Neural cell (in vitro differentiated cells): ENCODE measurements at regions not wholly inside any gene's neighbourhood (a gene's known extent, or its start where the extent isn't known, plus 50 kb on each side); places are given as distances from the start of the nearest gene placed in this dataset.
"Not testable (repeated sequence)": the region's sequence is repeated elsewhere in the genome, so short reads cannot be mapped to it uniquely, and the experiment has no call there.

ENCODE experiments used
- H2AFZ ChIP-seq: fragments of 200-600, 300-800 bp; sonication (generic), shearing (Covaris generic); 2 replicates; pipeline ENCODE4 v1.6.0; 2014; ENCODE audit warnings: low read depth, mild to moderate bottlenecking, antibody characterized with exemption, low read length, moderate library complexity
- H3F3A ChIP-seq: fragments of 200-600 bp; shearing (Covaris generic); 2 replicates; pipeline ENCODE4 v1.6.1; 2016; ENCODE audit warnings: mild to moderate bottlenecking, moderate library complexity, mixed read lengths, antibody characterized with exemption, low read length; ENCODE audit not compliant: insufficient read depth, poor library complexity, severe bottlenecking
- H3K27ac ChIP-seq: fragments of 200-600, 300-800 bp; sonication (generic), shearing (Covaris generic); 2 replicates; pipeline ENCODE4 v1.5.1; 2014; ENCODE audit warnings: mild to moderate bottlenecking, low read length, moderate library complexity
- H3K27me3 ChIP-seq: fragments of 300-800, 200-600 bp; sonication (generic), shearing (Covaris generic); 2 replicates; pipeline ENCODE4 v1.6.0; 2014; ENCODE audit warnings: mild to moderate bottlenecking, low read depth, low read length, moderate library complexity; ENCODE audit not compliant: insufficient read depth
- H3K36me3 ChIP-seq: fragments of 300-800, 200-600 bp; sonication (generic), shearing (Covaris generic); 2 replicates; pipeline ENCODE4 v1.5.1; 2014; ENCODE audit warnings: mild to moderate bottlenecking, antibody characterized with exemption, low read length, moderate library complexity; ENCODE audit not compliant: insufficient read depth
- H3K4me2 ChIP-seq: fragments of 300-800, 200-600 bp; sonication (generic), shearing (Covaris generic); 2 replicates; pipeline ENCODE4 v1.6.0; 2014; ENCODE audit warnings: mild to moderate bottlenecking, low read length
- H3K4me3 ChIP-seq: fragments of 300-800, 200-600 bp; sonication (generic), shearing (Covaris generic); 2 replicates; pipeline ENCODE4 v1.5.1; 2014; ENCODE audit warnings: mild to moderate bottlenecking, low read length, moderate library complexity
- H3K79me2 ChIP-seq: fragments of 200-600 bp; shearing (Covaris generic); replicated peaks from 2 replicates; pipeline ENCODE4 v1.6.0; 2014; ENCODE audit warnings: mild to moderate bottlenecking, low read length, moderate library complexity; ENCODE audit not compliant: insufficient read depth
- H3K9ac ChIP-seq: fragments of 300-800, 200-600 bp; sonication (generic), shearing (Covaris generic); 2 replicates; pipeline ENCODE4 v1.6.1; 2016; ENCODE audit warnings: mild to moderate bottlenecking, low read length, mixed read lengths
- H3K9me2 ChIP-seq: fragments of 200-600 bp; shearing (Covaris generic); 2 replicates; pipeline ENCODE4 v1.6.1; 2016; ENCODE audit warnings: mild to moderate bottlenecking, low read length, mixed read lengths; ENCODE audit not compliant: insufficient read depth
- H3K9me3 ChIP-seq: fragments of 200-600, 300-800 bp; sonication (generic), shearing (Covaris generic); 2 replicates; pipeline ENCODE4 v1.6.1; 2016; ENCODE audit warnings: mild to moderate bottlenecking, mixed run types, low read length, moderate library complexity, mixed read lengths
- H4K20me1 ChIP-seq: fragments of 200-600 bp; shearing (Covaris generic); 2 replicates; pipeline ENCODE4 v1.6.1; 2016; ENCODE audit warnings: mild to moderate bottlenecking, mixed run types; ENCODE audit not compliant: insufficient read depth
- EP300 ChIP-seq: fragments of 450-650 bp; conservative IDR thresholded peaks from 2 replicates; pipeline ENCODE4 v1.6.1; 2014; ENCODE audit warnings: antibody characterized with exemption, mild to moderate bottlenecking, moderate library complexity; ENCODE audit not compliant: poor library complexity, severe bottlenecking
- EZH2 ChIP-seq: fragments of 200-600, 300-800 bp; shearing (Covaris generic), sonication (generic); IDR thresholded peaks from 2 replicates; pipeline ENCODE4 v1.6.1; 2014; ENCODE audit warnings: antibody characterized with exemption, low read length, borderline replicate concordance, mild to moderate bottlenecking; ENCODE audit not compliant: insufficient read depth, poor library complexity, severe bottlenecking
- MXI1 ChIP-seq: fragments of 450-650 bp; conservative IDR thresholded peaks from 2 replicates; pipeline ENCODE4 v1.6.1; 2014; ENCODE audit warnings: antibody characterized with exemption, mild to moderate bottlenecking; ENCODE audit not compliant: poor library complexity, severe bottlenecking
- POLR2AphosphoS5 ChIP-seq: IDR thresholded peaks from 2 replicates; pipeline ENCODE4 v1.6.1; 2012
- RAD21 ChIP-seq: fragments of 450-650 bp; conservative IDR thresholded peaks from 2 replicates; pipeline ENCODE4 v1.6.1; 2014; ENCODE audit warnings: antibody characterized with exemption, mild to moderate bottlenecking, moderate library complexity
- SMC3 ChIP-seq: fragments of 450-650 bp; conservative IDR thresholded peaks from 2 replicates; pipeline ENCODE4 v1.6.1; 2014; ENCODE audit warnings: antibody characterized with exemption, mild to moderate bottlenecking, moderate library complexity; ENCODE audit not compliant: poor library complexity
- TAF1 ChIP-seq: IDR thresholded peaks from 2 replicates; pipeline ENCODE4 v1.6.1; 2012; ENCODE audit warnings: low read depth
- TF ChIP-seq, protein P1 (sequence below): IDR thresholded peaks from 2 replicates; pipeline ENCODE4 v1.6.1; 2012; ENCODE audit warnings: borderline replicate concordance
- TF ChIP-seq, protein P2 (sequence below): fragments of 450-650 bp; IDR thresholded peaks from 2 replicates; pipeline ENCODE4 v1.5.1; 2014; ENCODE audit warnings: antibody characterized with exemption, mild to moderate bottlenecking, moderate library complexity; ENCODE audit not compliant: poor library complexity, severe bottlenecking

DNA sequence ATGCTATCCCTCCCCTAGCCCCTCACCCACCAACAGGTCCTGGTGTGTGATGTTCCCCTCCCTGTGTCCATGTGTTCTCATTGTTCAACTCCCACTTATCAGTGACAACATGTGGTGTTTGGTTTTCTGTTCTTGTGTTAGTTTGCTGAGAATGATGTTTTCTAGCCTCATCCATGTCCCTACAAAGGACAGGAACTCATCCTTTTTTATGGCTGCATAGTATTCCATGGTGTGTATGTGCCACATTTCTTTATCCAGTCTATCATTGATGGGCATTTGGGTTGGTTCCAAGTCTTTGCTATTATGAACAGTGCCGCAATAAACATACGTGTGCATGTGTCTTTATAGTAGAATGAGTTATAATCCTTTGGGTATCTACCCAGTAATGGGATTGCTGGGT, 120.4 kb upstream of the PODXL start:
- not testable (repeated sequence) for H3K79me2 ChIP-seq, H3K36me3 ChIP-seq, H3K4me2 ChIP-seq, H3K9me3 ChIP-seq, H3K9me2 ChIP-seq, H3K9ac ChIP-seq, H2AFZ ChIP-seq, H4K20me1 ChIP-seq, H3K27ac ChIP-seq, H3F3A ChIP-seq, H3K4me3 ChIP-seq, H3K27me3 ChIP-seq

DNA sequence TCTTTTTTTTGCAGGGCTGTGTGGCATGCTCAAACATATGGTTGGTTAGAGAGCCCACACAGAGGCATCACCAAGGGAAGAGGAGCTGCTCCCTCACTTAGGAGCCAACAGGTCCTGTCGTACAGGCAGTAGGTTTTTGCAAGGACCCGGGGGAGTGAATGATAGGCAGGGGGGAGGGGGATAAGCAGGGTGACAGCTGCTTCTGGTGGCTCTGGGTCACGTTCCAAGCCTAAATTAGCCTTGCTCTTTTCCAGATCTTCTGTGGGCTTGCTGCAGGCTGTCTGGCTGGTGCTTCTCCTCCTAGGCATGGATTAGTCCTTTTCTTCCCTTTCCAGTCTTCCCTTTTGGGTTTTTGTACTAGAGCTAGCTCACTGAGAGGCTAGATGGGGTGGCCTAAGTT, 117.7 kb upstream of the PODXL start:
- Histone ChIP-seq H3F3A (no peaks in the 10 kb centered on the region), H3K4me3 (no peak overlapping the region), H3K27me3 (no peaks in the 10 kb centered on the region), H3K9me2 (no peaks in the 10 kb centered on the region), H3K4me2 (no peak overlapping the region), H4K20me1 (no peaks in the 10 kb centered on the region), H2AFZ (no peak overlapping the region), H3K9me3 (no peaks in the 10 kb centered on the region), H3K36me3 (no peaks in the 10 kb centered on the region), H3K27ac (no peak overlapping the region), H3K9ac (no peak overlapping the region), H3K79me2 (no peaks in the 10 kb centered on the region)
- no peak for TF ChIP-seq TAF1
- TF ChIP-seq MXI1, result no peak
- no peak for TF ChIP-seq POLR2AphosphoS5
- TF ChIP-seq EZH2, result no peak

DNA sequence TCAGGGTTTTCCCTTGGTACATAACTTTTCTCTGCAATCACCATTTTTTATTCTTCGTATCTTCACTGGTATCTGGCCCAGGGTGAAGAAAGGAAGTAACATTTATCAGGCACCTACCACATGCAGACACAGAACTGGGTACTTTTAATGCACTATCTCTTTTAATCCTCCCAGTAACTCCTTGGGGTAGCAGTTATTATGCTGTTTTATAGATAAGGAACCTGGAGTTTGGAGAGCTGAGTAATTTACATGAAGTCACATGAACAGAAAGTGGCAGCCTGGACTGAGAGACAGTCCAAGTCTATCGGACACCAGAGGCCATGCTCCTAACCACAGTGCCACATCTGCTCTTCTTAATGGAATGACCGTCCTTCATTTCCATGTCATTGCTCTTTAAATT, 117.1 kb upstream of the PODXL start:
- no peak overlapping the region for H2AFZ ChIP-seq
- H3F3A ChIP-seq, result no peaks in the 10 kb centered on the region
- no peaks in the 10 kb centered on the region for H3K36me3 ChIP-seq
- TF ChIP-seq, protein P1, sequence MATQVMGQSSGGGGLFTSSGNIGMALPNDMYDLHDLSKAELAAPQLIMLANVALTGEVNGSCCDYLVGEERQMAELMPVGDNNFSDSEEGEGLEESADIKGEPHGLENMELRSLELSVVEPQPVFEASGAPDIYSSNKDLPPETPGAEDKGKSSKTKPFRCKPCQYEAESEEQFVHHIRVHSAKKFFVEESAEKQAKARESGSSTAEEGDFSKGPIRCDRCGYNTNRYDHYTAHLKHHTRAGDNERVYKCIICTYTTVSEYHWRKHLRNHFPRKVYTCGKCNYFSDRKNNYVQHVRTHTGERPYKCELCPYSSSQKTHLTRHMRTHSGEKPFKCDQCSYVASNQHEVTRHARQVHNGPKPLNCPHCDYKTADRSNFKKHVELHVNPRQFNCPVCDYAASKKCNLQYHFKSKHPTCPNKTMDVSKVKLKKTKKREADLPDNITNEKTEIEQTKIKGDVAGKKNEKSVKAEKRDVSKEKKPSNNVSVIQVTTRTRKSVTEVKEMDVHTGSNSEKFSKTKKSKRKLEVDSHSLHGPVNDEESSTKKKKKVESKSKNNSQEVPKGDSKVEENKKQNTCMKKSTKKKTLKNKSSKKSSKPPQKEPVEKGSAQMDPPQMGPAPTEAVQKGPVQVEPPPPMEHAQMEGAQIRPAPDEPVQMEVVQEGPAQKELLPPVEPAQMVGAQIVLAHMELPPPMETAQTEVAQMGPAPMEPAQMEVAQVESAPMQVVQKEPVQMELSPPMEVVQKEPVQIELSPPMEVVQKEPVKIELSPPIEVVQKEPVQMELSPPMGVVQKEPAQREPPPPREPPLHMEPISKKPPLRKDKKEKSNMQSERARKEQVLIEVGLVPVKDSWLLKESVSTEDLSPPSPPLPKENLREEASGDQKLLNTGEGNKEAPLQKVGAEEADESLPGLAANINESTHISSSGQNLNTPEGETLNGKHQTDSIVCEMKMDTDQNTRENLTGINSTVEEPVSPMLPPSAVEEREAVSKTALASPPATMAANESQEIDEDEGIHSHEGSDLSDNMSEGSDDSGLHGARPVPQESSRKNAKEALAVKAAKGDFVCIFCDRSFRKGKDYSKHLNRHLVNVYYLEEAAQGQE, result no peak
- TF ChIP-seq MXI1 (no peak), SMC3 (no peak), TAF1 (no peak), POLR2AphosphoS5 (no peak), RAD21 (no peak), EP300 (no peak), EZH2 (no peak)
- TF ChIP-seq, protein P2, sequence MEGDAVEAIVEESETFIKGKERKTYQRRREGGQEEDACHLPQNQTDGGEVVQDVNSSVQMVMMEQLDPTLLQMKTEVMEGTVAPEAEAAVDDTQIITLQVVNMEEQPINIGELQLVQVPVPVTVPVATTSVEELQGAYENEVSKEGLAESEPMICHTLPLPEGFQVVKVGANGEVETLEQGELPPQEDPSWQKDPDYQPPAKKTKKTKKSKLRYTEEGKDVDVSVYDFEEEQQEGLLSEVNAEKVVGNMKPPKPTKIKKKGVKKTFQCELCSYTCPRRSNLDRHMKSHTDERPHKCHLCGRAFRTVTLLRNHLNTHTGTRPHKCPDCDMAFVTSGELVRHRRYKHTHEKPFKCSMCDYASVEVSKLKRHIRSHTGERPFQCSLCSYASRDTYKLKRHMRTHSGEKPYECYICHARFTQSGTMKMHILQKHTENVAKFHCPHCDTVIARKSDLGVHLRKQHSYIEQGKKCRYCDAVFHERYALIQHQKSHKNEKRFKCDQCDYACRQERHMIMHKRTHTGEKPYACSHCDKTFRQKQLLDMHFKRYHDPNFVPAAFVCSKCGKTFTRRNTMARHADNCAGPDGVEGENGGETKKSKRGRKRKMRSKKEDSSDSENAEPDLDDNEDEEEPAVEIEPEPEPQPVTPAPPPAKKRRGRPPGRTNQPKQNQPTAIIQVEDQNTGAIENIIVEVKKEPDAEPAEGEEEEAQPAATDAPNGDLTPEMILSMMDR, result no peak
- H3K9ac ChIP-seq, result no peak overlapping the region
- no peak overlapping the region for H3K4me2 ChIP-seq
- H3K4me3 ChIP-seq, result no peak overlapping the region
- H4K20me1 ChIP-seq, result no peaks in the 10 kb centered on the region
- no peaks in the 10 kb centered on the region for H3K9me3 ChIP-seq
- no peaks in the 10 kb centered on the region for H3K9me2 ChIP-seq
- H3K27me3 ChIP-seq, result no peaks in the 10 kb centered on the region
- no peaks in the 10 kb centered on the region for H3K79me2 ChIP-seq
- H3K27ac ChIP-seq, result no peak overlapping the region
